ENCODE measurements at regions not wholly inside any gene's neighbourhood (a gene's known extent, or its start where the extent isn't known, plus 50 kb on each side); places are given as distances from the start of the nearest gene placed in this dataset.

DNA sequence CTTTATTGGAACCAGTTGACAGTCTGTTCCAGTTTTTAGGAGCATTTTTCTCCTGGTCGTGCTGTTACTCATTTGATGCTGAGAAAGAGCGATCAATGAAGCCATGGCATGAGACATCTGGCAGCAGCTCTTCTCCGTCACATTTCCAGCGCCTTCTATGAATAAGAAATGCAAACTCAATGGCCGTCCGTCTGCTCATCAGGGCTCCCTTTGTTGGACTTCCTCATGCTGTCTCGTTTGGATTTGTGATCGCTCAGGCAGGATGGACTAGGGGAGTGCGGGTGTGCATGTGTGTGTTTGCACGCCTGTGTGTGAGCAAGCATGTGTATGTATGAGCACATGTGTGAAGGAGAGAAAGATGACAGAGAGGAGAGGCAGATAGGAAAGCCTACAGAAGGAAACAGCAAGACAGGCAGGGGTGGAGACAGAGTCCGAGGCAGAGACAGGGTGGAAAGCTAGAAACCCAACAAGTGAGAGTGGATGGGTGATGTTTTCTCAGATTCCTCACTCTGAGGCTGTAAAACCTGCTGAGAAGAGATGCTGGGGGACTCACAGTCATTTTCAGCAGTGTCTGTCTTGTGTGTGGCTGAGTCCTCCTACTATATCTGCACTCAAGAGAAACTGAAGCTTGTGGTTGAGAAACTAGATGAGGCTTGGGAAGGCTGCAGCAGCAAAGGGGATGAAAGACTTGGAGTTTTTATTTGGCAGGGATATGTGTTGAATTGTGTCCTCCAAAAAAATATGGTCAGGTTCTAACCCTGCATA lies 56.0 kb upstream of the CLMP start:
- TF ChIP-seq CTCF (IDR thresholded peaks at IDR 0.05; ENCODE audit: low read depth, low read length) (no peak), POLR2A (IDR thresholded peaks at IDR 0.05; ENCODE audit: extremely low read depth, insufficient read length) (no peak)

All from NB4 (cell line).